ENCODE measurements at regions not wholly inside any gene's neighbourhood (a gene's known extent, or its start where the extent isn't known, plus 50 kb on each side); places are given as distances from the start of the nearest gene placed in this dataset.
"Not testable (repeated sequence)": the region's sequence is repeated elsewhere in the genome, so short reads cannot be mapped to it uniquely, and the experiment has no call there.

- no peaks in the 10 kb centered on the region for H3K4me1 Mint-ChIP-seq
- H3K36me3 Mint-ChIP-seq: peaks cover 5% of the 10 kb centered on the region
- H3K9me3 Mint-ChIP-seq: peaks cover 6 to 16% (median 15%) of the 10 kb centered on the region in 3 donors
- H3K4me3 Mint-ChIP-seq: no peak overlapping the region
- no peak overlapping the region for H3K27ac Mint-ChIP-seq
- peaks cover 13% of the 10 kb centered on the region for H3K27me3 Mint-ChIP-seq
Observed at GRCh38 chr3:197363553-197364409, 65.4 kb upstream of the DLG1 start.

GRCh38 chr3:197362081-197362480 lies 63.7 kb upstream of the DLG1 start:
- H3K27ac Mint-ChIP-seq: no peak overlapping the region
- no peak overlapping the region for H3K4me3 Mint-ChIP-seq
- peaks cover 6 to 16% (median 15%) of the 10 kb centered on the region in 3 donors for H3K9me3 Mint-ChIP-seq
- peaks cover 5% of the 10 kb centered on the region for H3K36me3 Mint-ChIP-seq
- peaks cover 13% of the 10 kb centered on the region for H3K27me3 Mint-ChIP-seq
- no peaks in the 10 kb centered on the region for H3K4me1 Mint-ChIP-seq

GRCh38 chr3:197360095-197360494 lies 61.7 kb upstream of the DLG1 start:
- H3K27me3 Mint-ChIP-seq, H3K27ac Mint-ChIP-seq, H3K4me3 Mint-ChIP-seq, H3K36me3 Mint-ChIP-seq, H3K4me1 Mint-ChIP-seq: not testable (repeated sequence)
- H3K9me3 Mint-ChIP-seq: peaks cover 6 to 16% (median 15%) of the 10 kb centered on the region in 3 donors

DNA sequence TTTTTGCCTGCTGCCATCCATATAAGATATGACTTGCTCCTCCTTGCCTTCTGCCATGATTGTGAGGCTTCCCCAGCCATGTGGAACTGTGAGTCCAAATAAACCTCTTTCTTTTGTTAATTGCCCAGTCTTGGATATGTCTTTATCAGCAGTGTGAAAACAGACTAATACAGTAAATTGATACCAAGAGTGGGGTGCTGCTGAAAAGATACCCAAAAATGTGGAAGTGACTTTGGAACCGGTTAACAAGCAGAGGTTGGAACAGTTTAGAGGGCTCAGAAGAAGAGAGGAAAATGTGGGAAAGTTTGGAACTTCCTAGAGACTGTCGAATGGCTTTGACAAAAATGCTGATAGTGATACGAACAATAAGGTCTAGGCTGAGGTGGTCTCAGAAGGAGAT lies 61.1 kb upstream of the DLG1 start:
- not testable (repeated sequence) for H3K27ac Mint-ChIP-seq, H3K27me3 Mint-ChIP-seq, H3K4me3 Mint-ChIP-seq, H3K36me3 Mint-ChIP-seq, H3K4me1 Mint-ChIP-seq
- H3K9me3 Mint-ChIP-seq: peaks cover 6 to 16% (median 15%) of the 10 kb centered on the region in 3 donors

GRCh38 chr3:197356741-197357140 lies 58.3 kb upstream of the DLG1 start:
- no peak overlapping the region for H3K27ac Mint-ChIP-seq
- H3K27me3 Mint-ChIP-seq: peaks cover 13% of the 10 kb centered on the region
- H3K9me3 Mint-ChIP-seq: peaks cover 6 to 16% (median 15%) of the 10 kb centered on the region in 3 donors
- peaks cover 0 to 3% (median 1%) of the 10 kb centered on the region in 3 donors for H3K4me1 Mint-ChIP-seq
- H3K4me3 Mint-ChIP-seq: no peak overlapping the region
- H3K36me3 Mint-ChIP-seq: peaks cover 5% of the 10 kb centered on the region

DNA sequence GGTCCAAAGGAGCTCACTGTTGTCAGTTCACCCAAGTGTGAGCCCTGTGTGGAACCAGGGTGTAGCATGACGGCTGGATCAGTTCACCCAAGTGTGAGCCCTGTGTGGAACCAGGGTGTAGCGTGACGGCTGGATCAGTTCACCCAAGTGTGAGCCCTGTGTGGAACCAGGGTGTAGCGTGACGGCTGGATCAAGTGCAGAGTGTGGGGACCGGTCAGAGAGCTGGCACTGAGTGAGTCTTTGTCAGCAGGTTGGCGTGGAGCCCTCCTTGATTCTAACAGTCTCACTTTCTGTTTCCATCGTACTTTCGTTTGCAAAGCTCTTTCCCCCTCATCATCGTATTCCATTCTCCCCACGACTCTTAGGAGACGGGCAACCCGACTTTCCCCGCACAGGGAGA lies 57.9 kb upstream of the DLG1 start:
- Mint-ChIP-seq H3K27ac (no peak overlapping the region), H3K27me3 (peaks cover 13% of the 10 kb centered on the region), H3K36me3 (peaks cover 5% of the 10 kb centered on the region), H3K9me3 (peaks cover 6 to 15% (median 14%) of the 10 kb centered on the region in 3 donors), H3K4me3 (no peak overlapping the region), H3K4me1 (peaks cover 0 to 3% (median 1%) of the 10 kb centered on the region in 3 donors)

DNA sequence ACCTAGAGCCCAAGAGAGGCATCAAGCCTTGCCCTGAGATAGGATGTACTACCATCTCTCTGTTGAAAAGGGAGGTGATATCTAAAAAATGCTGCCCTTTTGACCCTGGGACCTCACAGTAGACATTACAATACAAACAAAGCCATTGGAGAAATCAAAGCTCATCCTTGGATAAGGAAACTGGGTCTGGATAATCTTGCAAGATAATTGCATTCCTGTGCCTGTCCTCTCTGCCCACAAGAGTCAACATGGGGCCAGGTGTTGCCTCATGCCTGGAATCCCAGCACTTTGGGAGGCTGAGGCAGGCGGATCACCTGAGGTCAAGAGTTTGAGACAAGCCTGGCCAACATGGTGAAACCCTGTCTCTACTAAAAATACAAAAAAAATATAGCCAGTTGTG lies 57.3 kb upstream of the DLG1 start:
- Mint-ChIP-seq H3K36me3 (peaks cover 5% of the 10 kb centered on the region), H3K4me1 (peaks cover 0 to 3% (median 1%) of the 10 kb centered on the region in 3 donors), H3K4me3 (no peak overlapping the region)

DNA sequence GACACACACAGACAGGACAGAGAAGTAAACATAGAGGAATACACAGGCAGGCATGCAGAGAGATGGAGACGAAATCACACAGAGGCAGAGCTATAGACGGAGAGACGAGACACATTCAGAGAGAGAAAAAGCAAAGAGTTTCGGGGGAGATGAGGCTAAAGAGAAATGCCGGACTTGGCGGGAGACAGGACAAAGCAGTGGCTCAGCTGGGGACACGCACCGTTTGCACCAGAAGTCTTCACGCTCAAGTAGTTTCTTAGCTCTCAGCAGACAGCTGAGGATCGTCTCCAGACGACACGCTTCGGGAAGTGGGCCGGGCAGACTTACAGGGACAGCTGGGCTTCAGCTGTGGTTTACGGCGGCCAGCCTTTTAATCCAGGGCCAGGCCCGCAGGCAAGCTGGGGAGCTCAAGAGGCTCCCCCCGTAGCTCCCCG lies 56.2 kb upstream of the DLG1 start:
- Mint-ChIP-seq H3K27ac (no peak overlapping the region), H3K36me3 (peaks cover 2% of the 10 kb centered on the region), H3K9me3 (peaks cover 4 to 5% (median 4%) of the 10 kb centered on the region in 3 donors)

More for the DNA sequence above, 57.3 kb upstream of the DLG1 start:
- peaks cover 4 to 15% (median 8%) of the 10 kb centered on the region in 3 donors for H3K9me3 Mint-ChIP-seq
- no peak overlapping the region for H3K27ac Mint-ChIP-seq
- H3K27me3 Mint-ChIP-seq: peaks cover 16% of the 10 kb centered on the region

DNA sequence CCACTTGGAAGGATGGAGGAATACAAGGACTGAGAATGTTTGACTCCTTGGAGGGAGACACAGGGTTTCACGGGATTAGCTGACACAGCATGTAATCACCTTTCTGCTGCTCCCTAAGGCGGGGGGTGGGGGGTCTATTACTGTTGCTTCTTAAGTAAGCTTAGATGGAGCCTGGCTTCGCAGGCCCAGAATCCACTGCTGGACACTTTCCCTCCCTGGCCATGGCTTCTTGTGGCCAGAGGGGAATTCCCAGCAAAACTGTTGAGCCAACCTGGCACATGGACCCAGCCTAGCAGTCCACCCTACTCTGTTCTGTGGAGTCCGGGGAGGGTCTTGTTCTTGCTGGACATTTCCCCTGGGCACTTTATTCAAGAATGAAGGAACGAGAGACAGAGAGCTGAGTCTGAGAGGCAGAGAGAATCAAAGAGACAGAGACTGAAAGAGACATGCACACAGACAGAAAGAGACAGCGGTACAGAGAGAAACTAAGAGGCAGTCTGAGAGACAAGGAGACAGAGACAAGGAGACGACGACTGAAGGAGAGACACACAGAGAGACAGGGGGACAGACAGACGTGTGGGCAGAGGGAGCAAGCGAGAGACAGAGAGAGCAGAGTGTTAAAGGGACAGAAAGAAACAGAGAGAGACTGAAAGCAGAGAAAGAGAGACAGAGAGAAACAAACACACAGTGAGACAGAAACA lies 55.6 kb upstream of the DLG1 start:
- no peaks in the 10 kb centered on the region for H3K36me3 Mint-ChIP-seq
- H3K27me3 Mint-ChIP-seq: peaks cover 20% of the 10 kb centered on the region
- H3K4me3 Mint-ChIP-seq: peak overlapping the region in 1 of 4 donors; percentile 78
- peak overlapping the region in 1 of 3 donors; percentile 31 for H3K27ac Mint-ChIP-seq
- H3K9me3 Mint-ChIP-seq: no peaks in the 10 kb centered on the region
- H3K4me1 Mint-ChIP-seq: peaks cover 0 to 3% (median 1%) of the 10 kb centered on the region in 3 donors

More for the DNA sequence above, 56.2 kb upstream of the DLG1 start:
- H3K4me3 Mint-ChIP-seq: no peak overlapping the region
- peaks cover 18% of the 10 kb centered on the region for H3K27me3 Mint-ChIP-seq
- peaks cover 0 to 3% (median 1%) of the 10 kb centered on the region in 3 donors for H3K4me1 Mint-ChIP-seq

DNA sequence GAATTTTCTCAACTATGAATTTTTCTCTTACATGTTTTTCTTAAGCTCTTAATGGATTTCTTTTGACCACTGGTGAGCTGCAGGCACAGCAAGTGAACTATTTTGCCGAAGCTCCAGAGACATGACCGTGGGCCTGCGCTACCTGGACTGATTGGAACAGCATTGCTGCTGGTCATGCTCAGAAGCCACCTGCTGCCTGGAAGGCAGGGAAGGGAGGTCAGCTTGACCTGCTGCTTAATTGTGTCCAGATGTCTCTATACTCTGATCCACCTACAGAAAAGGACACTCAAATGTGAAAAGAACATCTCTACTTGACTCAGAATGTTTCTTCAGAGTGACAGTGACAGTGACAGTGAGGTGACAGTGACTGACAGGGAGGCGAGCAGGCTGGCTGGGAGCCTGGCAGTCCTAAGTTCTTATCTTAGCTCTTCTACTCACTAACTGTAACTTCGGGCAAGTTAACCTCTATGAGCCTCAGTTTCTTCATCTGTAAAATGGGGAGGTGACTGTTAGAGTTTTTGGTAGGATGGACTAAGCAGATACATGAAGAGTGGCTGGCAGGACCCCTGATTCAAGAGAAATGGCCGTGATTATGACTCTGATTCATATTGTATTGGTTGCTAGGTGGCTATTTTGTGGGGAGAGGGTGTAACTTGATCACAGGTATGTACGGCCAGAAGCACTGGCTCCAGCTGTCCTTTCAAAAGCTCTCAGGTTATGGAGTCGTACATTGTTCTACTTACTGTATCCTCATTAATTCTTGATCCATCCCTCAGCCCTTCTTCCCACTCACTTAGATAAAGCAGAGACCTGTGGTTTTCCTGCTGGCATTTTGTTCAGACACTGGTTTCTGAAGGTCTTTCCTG lies 54.8 kb upstream of the DLG1 start:
- Mint-ChIP-seq H3K4me3 (no peak overlapping the region), H3K27me3 (peaks cover 20% of the 10 kb centered on the region), H3K36me3 (no peaks in the 10 kb centered on the region), H3K27ac (peak overlapping the region in 1 of 3 donors; percentile 31), H3K4me1 (peaks cover 0 to 3% (median 1%) of the 10 kb centered on the region in 3 donors), H3K9me3 (no peaks in the 10 kb centered on the region)

DNA sequence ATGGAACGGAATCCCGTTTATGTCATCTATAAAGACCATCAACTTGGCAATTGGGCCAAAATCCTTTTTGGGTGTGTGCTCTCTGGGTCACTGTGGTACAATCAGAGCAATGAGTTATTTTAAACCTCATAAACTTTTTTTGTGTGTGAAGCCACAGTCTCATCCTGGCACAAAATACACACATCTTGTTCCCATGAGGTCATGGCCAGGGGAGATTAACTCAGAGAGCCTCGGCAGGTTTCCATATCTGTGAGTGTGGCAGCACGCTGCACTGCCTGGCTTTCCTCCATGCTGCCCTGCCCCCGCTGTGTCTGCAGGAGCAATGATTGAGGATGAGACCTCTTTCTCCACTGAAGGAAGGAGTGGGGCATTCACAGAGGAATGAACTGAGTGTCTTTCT lies 54.0 kb upstream of the DLG1 start:
- peaks cover 0 to 3% (median 1%) of the 10 kb centered on the region in 3 donors for H3K4me1 Mint-ChIP-seq
- no peak overlapping the region for H3K27ac Mint-ChIP-seq
- no peak overlapping the region for H3K4me3 Mint-ChIP-seq
- no peaks in the 10 kb centered on the region for H3K36me3 Mint-ChIP-seq
- peaks cover 22% of the 10 kb centered on the region for H3K27me3 Mint-ChIP-seq
- no peaks in the 10 kb centered on the region for H3K9me3 Mint-ChIP-seq

DNA sequence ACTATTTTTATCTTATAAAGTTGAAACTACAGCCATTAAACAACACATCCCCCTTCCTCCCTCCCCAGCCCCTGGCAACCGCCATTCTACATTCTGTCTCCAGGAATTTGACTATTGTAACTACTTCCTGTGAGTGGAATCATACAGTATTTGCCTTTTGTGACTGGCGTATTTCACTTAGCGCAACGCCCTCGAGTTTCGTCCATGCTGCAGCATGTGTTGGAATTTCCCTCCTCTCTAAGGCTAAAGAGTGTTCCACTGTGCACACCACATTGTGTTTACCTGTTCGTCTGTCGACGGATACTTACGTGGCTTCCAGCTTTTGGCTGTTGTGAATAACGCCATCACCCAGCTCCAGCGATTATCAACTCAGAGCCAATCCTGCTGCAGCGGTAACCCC lies 52.0 kb upstream of the DLG1 start:
- H3K4me1 Mint-ChIP-seq: peaks cover 0 to 3% (median 1%) of the 10 kb centered on the region in 3 donors
- H3K9me3 Mint-ChIP-seq: no peaks in the 10 kb centered on the region
- no peaks in the 10 kb centered on the region for H3K36me3 Mint-ChIP-seq
- H3K4me3 Mint-ChIP-seq: no peak overlapping the region
- peaks cover 19% of the 10 kb centered on the region for H3K27me3 Mint-ChIP-seq
- no peak overlapping the region for H3K27ac Mint-ChIP-seq

DNA sequence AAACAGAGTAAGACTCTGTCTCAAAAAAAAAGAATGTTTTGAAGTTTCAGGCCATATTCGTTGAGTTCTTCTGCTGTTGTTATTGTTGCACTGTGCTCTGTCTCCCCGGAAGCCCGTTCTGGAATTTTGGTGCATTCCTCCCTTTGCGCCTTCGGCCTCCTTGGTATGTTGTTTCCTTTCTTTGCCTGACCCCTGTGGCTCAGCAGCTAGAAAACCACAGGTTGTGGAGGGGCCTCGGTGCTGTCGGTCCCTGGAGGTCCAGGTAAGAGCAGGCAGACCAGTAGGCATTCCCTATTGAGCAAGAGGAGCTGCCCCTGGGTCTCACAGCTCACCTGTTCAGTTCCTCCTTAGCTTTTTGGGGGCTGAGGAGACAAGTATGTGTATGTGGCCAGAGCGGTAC lies 51.0 kb upstream of the DLG1 start:
- Mint-ChIP-seq H3K4me1 (peaks cover 0 to under 1% (median under 1%) of the 10 kb centered on the region in 3 donors), H3K27ac (no peak overlapping the region), H3K9me3 (no peaks in the 10 kb centered on the region), H3K4me3 (no peak overlapping the region), H3K27me3 (peaks cover 17% of the 10 kb centered on the region), H3K36me3 (no peaks in the 10 kb centered on the region)
